Transverse colon (tissue), 4 donors: ENCODE measurements at regions not wholly inside any gene's neighbourhood (a gene's known extent, or its start where the extent isn't known, plus 50 kb on each side); places are given as distances from the start of the nearest gene placed in this dataset.

Experiments
- CTCF ChIP-seq, 5 experiments: fragments of 200-600 bp in 3 of 5; fragments of 450-650 bp in 2 of 5; sonication (generic) in 3 of 5; IDR thresholded peaks; 1 replicate in 2 of 5; 2 replicates in 3 of 5; pipeline ENCODE4 v1.5.1; 2016 to 2017; ENCODE audit warnings: antibody characterized with exemption in 5 of 5, inconsistent platforms in 3 of 5, mild to moderate bottlenecking in 2 of 5, moderate library complexity in 1 of 5
- POLR2A ChIP-seq: fragments of 450-650 bp; IDR thresholded peaks from one replicate; pipeline ENCODE4 v1.6.1; 2016; ENCODE audit warnings: antibody characterized with exemption, mild to moderate bottlenecking, moderate library complexity
- POLR2AphosphoS5 ChIP-seq, 3 donors: sonication (generic); formaldehyde crosslinking; IDR thresholded peaks; one replicate each; pipeline ENCODE4 v1.6.1; 2016; ENCODE audit warnings: antibody characterized with exemption in 3 of 3

- TF ChIP-seq POLR2AphosphoS5 (IDR thresholded peaks at IDR 0.05) = no peak
- no peak for TF ChIP-seq POLR2A
- no peak for TF ChIP-seq CTCF (IDR thresholded peaks at IDR 0.05)
These were observed 557.3 kb downstream of the MIAT start for GRCh38 chr22:27214691-27215090.
